Breast epithelium (tissue), 4 donors: ENCODE measurements at regions not wholly inside any gene's neighbourhood (a gene's known extent, or its start where the extent isn't known, plus 50 kb on each side); places are given as distances from the start of the nearest gene placed in this dataset.

Experiments
- DNase-seq, 2 donors: peaks; one replicate each; pipeline ENCODE4 v3.0.0-alpha.2; 2019; ENCODE audit warnings: low spot score in 2 of 2
- H3K27ac ChIP-seq, 2 donors: fragments of 200-600 bp; sonication (generic) in 1 of 2; one replicate each; pipeline ENCODE4 v1.5.1; 2016 to 2019; ENCODE audit warnings: mild to moderate bottlenecking in 1 of 2
- H3K27me3 ChIP-seq, 2 donors: fragments of 200-600 bp; sonication (generic) in 1 of 2; one replicate each; pipeline versions ENCODE4 v1.5.1 to v1.6.0; 2017 to 2019; ENCODE audit warnings: control low read depth in 1 of 2, mild to moderate bottlenecking in 1 of 2
- H3K36me3 ChIP-seq: fragments of 200-600 bp; one replicate; pipeline ENCODE4 v1.5.1; 2019
- H3K4me1 ChIP-seq, 2 donors: fragments of 200-600 bp; sonication (generic); one replicate each; pipeline ENCODE4 v1.5.1; 2016 to 2019; ENCODE audit warnings: control low read depth in 1 of 2
- H3K4me3 ChIP-seq, 3 donors: fragments of 200-600 bp; sonication (generic); 1 replicate in 2 of 3; 2 replicates in 1 of 3; pipeline ENCODE4 v1.5.1; 2016 to 2019; ENCODE audit warnings: mild to moderate bottlenecking in 3 of 3, moderate library complexity in 2 of 3
- H3K9me3 ChIP-seq, 2 donors: fragments of 200-600 bp; sonication (generic) in 1 of 2; one replicate each; pipeline ENCODE4 v1.5.1; 2016 to 2019; ENCODE audit warnings: control low read depth in 1 of 2
- CTCF ChIP-seq, 3 donors: fragments of 450-650 bp; IDR thresholded peaks; one replicate each; pipeline ENCODE4 v1.5.1; 2016 to 2017; ENCODE audit warnings: antibody characterized with exemption in 3 of 3, mild to moderate bottlenecking in 3 of 3, moderate library complexity in 3 of 3
- POLR2A ChIP-seq: fragments of 450-650 bp; IDR thresholded peaks from one replicate; pipeline ENCODE4 v1.6.1; 2016; ENCODE audit warnings: antibody characterized with exemption, mild to moderate bottlenecking, moderate library complexity
- POLR2AphosphoS5 ChIP-seq, 3 donors: sonication (generic); formaldehyde crosslinking; IDR thresholded peaks; one replicate each; pipeline ENCODE4 v1.6.1; 2017; ENCODE audit warnings: antibody characterized with exemption in 3 of 3
- intact Hi-C: fragments of 100-400 bp; cut with DNase I; formaldehyde crosslinking; loops from one replicate; pipeline ENCODE4 v1.15.1; 2023; ENCODE audit warnings: low total_unique reads

- H3K27ac ChIP-seq, result no peak overlapping the region
- H3K9me3 ChIP-seq, result no peaks in the 10 kb centered on the region
- DNase-seq, result no peak
- no peaks in the 10 kb centered on the region for H3K27me3 ChIP-seq
- intact Hi-C loops, result loop anchor here (10.0 kb wide), 1 partner anchor 57 kb away; no protein-coding TSS in a partner anchor
- H3K4me3 ChIP-seq, result no peak overlapping the region
- TF ChIP-seq POLR2A (no peak), CTCF (IDR thresholded peaks at IDR 0.05) (no peak), POLR2AphosphoS5 (IDR thresholded peaks at IDR 0.05) (no peak)
- H3K36me3 ChIP-seq, result no peaks in the 10 kb centered on the region
- no peaks in the 10 kb centered on the region for H3K4me1 ChIP-seq
These were observed 93.3 kb downstream of the HS1BP3 start for GRCh38 chr2:20557635-20558034.

GRCh38 chr2:20558391-20559150, 92.3 kb downstream of the HS1BP3 start:
- TF ChIP-seq CTCF (IDR thresholded peaks at IDR 0.05) (no peak), POLR2A (no peak), POLR2AphosphoS5 (IDR thresholded peaks at IDR 0.05) (no peak)
- Histone ChIP-seq H3K4me1 (no peaks in the 10 kb centered on the region), H3K4me3 (no peak overlapping the region), H3K36me3 (no peaks in the 10 kb centered on the region), H3K27ac (no peak overlapping the region), H3K27me3 (no peaks in the 10 kb centered on the region), H3K9me3 (no peaks in the 10 kb centered on the region)
- intact Hi-C loops, result loop anchor here (10.0 kb wide), 1 partner anchor 56 kb away; no protein-coding TSS in a partner anchor
- DNase-seq, result no peak

- no peak for DNase-seq
- H3K9me3 ChIP-seq, result no peaks in the 10 kb centered on the region
- no peaks in the 10 kb centered on the region for H3K36me3 ChIP-seq
- intact Hi-C loops, result loop anchor here (10.0 kb wide), 1 partner anchor 56 kb away; no protein-coding TSS in a partner anchor
- no peaks in the 10 kb centered on the region for H3K4me1 ChIP-seq
- no peaks in the 10 kb centered on the region for H3K27me3 ChIP-seq
- no peak overlapping the region for H3K4me3 ChIP-seq
- no peak overlapping the region for H3K27ac ChIP-seq
- TF ChIP-seq POLR2A (no peak), CTCF (IDR thresholded peaks at IDR 0.05) (no peak), POLR2AphosphoS5 (IDR thresholded peaks at IDR 0.05) (no peak)
These were observed 91.6 kb downstream of the HS1BP3 start for GRCh38 chr2:20559277-20559676.

GRCh38 chr2:20560011-20560410, 90.9 kb downstream of the HS1BP3 start:
- no peaks in the 10 kb centered on the region for H3K4me1 ChIP-seq
- H3K27me3 ChIP-seq, result no peaks in the 10 kb centered on the region
- no peak for TF ChIP-seq POLR2A
- no peak for TF ChIP-seq POLR2AphosphoS5 (IDR thresholded peaks at IDR 0.05)
- no peak for TF ChIP-seq CTCF (IDR thresholded peaks at IDR 0.05)
- no peaks in the 10 kb centered on the region for H3K36me3 ChIP-seq
- no peak for DNase-seq
- H3K4me3 ChIP-seq, result no peak overlapping the region
- no peak overlapping the region for H3K27ac ChIP-seq
- intact Hi-C loops, result no loop called here
- H3K9me3 ChIP-seq, result no peaks in the 10 kb centered on the region

- Histone ChIP-seq H3K4me3 (no peak overlapping the region), H3K9me3 (no peaks in the 10 kb centered on the region), H3K27me3 (no peaks in the 10 kb centered on the region), H3K4me1 (no peaks in the 10 kb centered on the region), H3K27ac (no peak overlapping the region), H3K36me3 (no peaks in the 10 kb centered on the region)
- DNase-seq, result no peak
- TF ChIP-seq CTCF (IDR thresholded peaks at IDR 0.05), result no peak
- TF ChIP-seq POLR2A, result no peak
- no peak for TF ChIP-seq POLR2AphosphoS5 (IDR thresholded peaks at IDR 0.05)
- intact Hi-C loops, result no loop called here
These were observed 89.8 kb downstream of the HS1BP3 start for GRCh38 chr2:20560891-20561636.
